Small intestine (tissue), 7 donors: ENCODE measurements at regions not wholly inside any gene's neighbourhood (a gene's known extent, or its start where the extent isn't known, plus 50 kb on each side); places are given as distances from the start of the nearest gene placed in this dataset.

Experiments
- DNase-seq, 2 donors: peaks; one replicate each; pipeline versions ENCODE4 v3.0.0 to v3.0.0-alpha.2; 2013
- FAIRE-seq: peaks from 2 replicates; lab custom pipeline; 2012; peaks lifted over from hg19 to GRCh38; lab: Jason Lieb, UNC
- H3K27ac ChIP-seq, 3 donors: one replicate each; pipeline ENCODE4 v1.5.1; 2013; ENCODE audit warnings: low read length in 2 of 3, mild to moderate bottlenecking in 2 of 3, control low read depth in 1 of 3, inconsistent platforms in 1 of 3, low read depth in 1 of 3, moderate library complexity in 1 of 3
- H3K27me3 ChIP-seq, 3 donors: one replicate each; pipeline ENCODE4 v1.6.1; 2013; ENCODE audit warnings: low read length in 3 of 3, inconsistent platforms in 1 of 3; ENCODE audit not compliant: control insufficient read depth in 3 of 3, insufficient read depth in 3 of 3
- H3K36me3 ChIP-seq, 3 donors: one replicate each; pipeline ENCODE4 v1.6.1; 2013; ENCODE audit warnings: low read length in 3 of 3, inconsistent platforms in 1 of 3, low read depth in 1 of 3, mild to moderate bottlenecking in 1 of 3, moderate library complexity in 1 of 3; ENCODE audit not compliant: control insufficient read depth in 3 of 3, insufficient read depth in 2 of 3
- H3K4me1 ChIP-seq, 3 donors: one replicate each; pipeline ENCODE4 v1.6.1; 2013; ENCODE audit warnings: low read length in 2 of 3, inconsistent platforms in 1 of 3, low read depth in 1 of 3, mild to moderate bottlenecking in 1 of 3, moderate library complexity in 1 of 3; ENCODE audit not compliant: control insufficient read depth in 3 of 3, insufficient read depth in 2 of 3
- H3K4me3 ChIP-seq, 3 donors: one replicate each; pipeline ENCODE4 v1.5.1; 2013; ENCODE audit warnings: low read length in 3 of 3, control low read depth in 1 of 3, inconsistent platforms in 1 of 3, low read depth in 1 of 3, mild to moderate bottlenecking in 1 of 3, moderate library complexity in 1 of 3
- H3K9me3 ChIP-seq, 2 donors: one replicate each; pipeline ENCODE4 v1.6.1; 2013; ENCODE audit warnings: low read depth in 1 of 2, low read length in 1 of 2; ENCODE audit not compliant: control insufficient read depth in 2 of 2, insufficient read depth in 1 of 2
- WGBS, 3 donors: extraction: QIAGEN DNeasy Blood & Tissue Kit; methylation state at CpG; one replicate each; pipeline ENCODE4 v1.1.7; 2013; 5-methylcytosine and 5-hydroxymethylcytosine counted together
- donor health status: healthy with polysubstance abuse.
- donor health status: control.
- donor health status: control.
- donor health status: Bipolar disorder and iron deficiency.
- donor health status: healthy.

DNA sequence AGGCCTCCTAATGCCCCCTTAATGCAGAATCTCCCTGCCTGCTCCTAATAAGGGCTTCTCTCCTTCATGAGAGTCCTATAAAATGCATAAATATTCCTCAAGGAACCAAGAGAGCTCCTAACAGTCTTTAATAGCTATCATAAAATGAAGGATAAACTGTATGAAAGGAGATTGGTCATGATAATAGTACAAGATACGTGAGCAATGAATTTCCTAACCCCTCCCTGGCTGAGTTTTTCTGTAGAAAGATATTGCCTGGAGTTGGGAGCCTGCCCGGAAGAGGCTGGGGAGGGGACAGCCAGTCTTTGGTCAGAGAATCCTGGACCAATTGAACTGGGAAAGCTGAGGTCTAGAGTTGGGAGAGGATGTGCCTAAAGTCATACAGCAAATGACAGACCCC is 321.9 kb upstream of the CDH5 start:
- H3K4me1 ChIP-seq, result no peaks in the 10 kb centered on the region
- whole genome bisulfite sequencing, 3 donors, result 32 to 64% (median 54%) methylated on average over 2 of the region's 2 CpGs
- H3K9me3 ChIP-seq, result no peaks in the 10 kb centered on the region
- no peak for DNase-seq
- FAIRE-seq, result no peak
- H3K4me3 ChIP-seq, result no peak overlapping the region
- H3K27ac ChIP-seq, result no peak overlapping the region
- H3K36me3 ChIP-seq, result no peaks in the 10 kb centered on the region
- no peaks in the 10 kb centered on the region for H3K27me3 ChIP-seq

DNA sequence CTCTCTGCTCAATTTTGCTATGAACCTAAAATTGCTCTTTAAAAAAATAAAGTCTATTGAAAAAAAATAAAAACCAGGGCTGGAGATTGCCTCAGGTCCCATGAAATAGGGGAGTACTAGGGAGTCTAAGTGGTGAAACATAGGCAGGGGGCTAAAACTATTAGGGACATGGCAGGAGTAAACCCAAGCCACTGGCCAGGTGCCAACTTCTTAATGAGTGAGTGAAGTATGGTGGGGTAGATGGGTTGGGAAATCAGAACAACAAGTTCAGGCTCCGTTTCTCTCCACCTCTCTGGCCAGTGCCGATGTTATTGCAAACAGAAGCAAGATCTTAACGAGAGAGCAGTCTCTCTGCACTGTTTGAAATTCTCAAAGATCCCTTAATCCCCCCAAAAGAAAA is 322.4 kb upstream of the CDH5 start:
- Histone ChIP-seq H3K4me1 (no peaks in the 10 kb centered on the region), H3K9me3 (no peaks in the 10 kb centered on the region), H3K27ac (no peak overlapping the region), H3K36me3 (no peaks in the 10 kb centered on the region), H3K27me3 (no peaks in the 10 kb centered on the region), H3K4me3 (no peak overlapping the region)
- 34 to 72% (median 52%) methylated on average over 3 of the region's 3 CpGs for WGBS, 3 donors
- no peak for DNase-seq
- FAIRE-seq, result no peak

DNA sequence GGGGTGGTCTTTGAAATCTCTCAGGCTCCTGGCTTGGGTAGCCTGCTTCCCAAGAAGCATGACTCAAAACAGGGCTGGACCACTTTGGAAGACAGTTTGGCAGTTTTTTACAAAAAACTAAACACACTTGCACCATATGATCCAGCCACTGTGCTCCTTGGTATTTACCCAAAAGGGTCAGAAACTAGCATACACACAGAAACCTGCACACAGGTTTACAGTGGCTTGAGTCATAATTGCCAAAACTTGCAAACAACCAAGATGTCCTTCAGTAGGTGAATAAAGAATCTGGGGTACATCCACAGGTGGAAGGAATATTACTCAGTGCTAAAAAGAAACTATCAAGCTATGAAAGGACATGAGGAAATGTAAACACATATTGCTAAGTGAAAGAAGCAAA is 323.2 kb upstream of the CDH5 start:
- no peaks in the 10 kb centered on the region for H3K36me3 ChIP-seq
- FAIRE-seq (no peak), DNase-seq (no peak)
- H3K27ac ChIP-seq, result no peak overlapping the region
- H3K27me3 ChIP-seq, result no peaks in the 10 kb centered on the region
- H3K4me3 ChIP-seq, result no peak overlapping the region
- H3K4me1 ChIP-seq, result no peaks in the 10 kb centered on the region
- H3K9me3 ChIP-seq, result no peaks in the 10 kb centered on the region

DNA sequence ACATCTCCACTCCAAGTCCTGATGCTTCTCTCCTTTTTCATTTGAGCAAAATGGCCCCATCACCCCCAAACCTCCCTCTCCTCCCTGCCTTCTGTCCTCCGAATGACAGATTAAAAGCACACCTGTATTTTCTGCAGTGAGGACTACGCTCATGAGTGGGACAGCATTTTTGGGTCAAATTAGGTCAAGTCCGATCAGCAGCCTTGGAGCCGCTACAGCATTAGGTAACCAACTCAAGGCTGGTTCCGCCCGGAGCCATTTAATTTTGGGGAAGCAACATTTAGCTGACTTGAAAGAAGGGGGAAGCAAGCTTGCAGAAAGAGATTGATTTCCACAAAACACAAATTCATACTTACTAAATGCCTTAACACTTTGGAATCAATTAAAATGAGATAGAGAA is 324.1 kb upstream of the CDH5 start:
- H3K9me3 ChIP-seq, result no peaks in the 10 kb centered on the region
- H3K36me3 ChIP-seq, result no peaks in the 10 kb centered on the region
- no peaks in the 10 kb centered on the region for H3K27me3 ChIP-seq
- WGBS, 3 donors, result 69 to 88% (median 85%) methylated on average over 6 of the region's 6 CpGs
- H3K4me3 ChIP-seq, result no peak overlapping the region
- DNase-seq (no peak), FAIRE-seq (no peak)
- H3K27ac ChIP-seq, result no peak overlapping the region
- H3K4me1 ChIP-seq, result no peaks in the 10 kb centered on the region

DNA sequence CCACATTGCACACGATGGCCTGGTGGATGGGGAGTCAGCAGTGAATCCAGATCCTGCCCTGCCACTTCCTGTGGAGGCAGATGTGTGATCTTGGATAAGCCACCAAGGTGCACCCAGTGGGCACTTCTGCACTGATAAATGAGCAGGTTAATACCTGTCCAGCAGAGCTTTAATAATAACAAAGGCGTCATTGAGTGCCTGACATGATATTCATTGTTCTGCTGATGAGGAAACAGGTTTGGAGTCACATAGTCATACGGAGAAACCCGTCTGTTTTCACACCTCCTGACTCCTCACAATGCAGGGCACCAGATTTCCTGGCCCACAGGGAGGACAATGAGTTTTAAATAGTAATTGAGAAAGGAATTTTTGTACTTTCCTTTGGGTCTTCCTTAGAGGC is 324.6 kb upstream of the CDH5 start:
- no peak overlapping the region for H3K27ac ChIP-seq
- FAIRE-seq (no peak), DNase-seq (no peak)
- H3K27me3 ChIP-seq, result no peaks in the 10 kb centered on the region
- no peak overlapping the region for H3K4me3 ChIP-seq
- 56 to 71% (median 59%) methylated on average over 4 of the region's 4 CpGs for WGBS, 3 donors
- H3K4me1 ChIP-seq, result no peaks in the 10 kb centered on the region
- no peaks in the 10 kb centered on the region for H3K9me3 ChIP-seq
- no peaks in the 10 kb centered on the region for H3K36me3 ChIP-seq

DNA sequence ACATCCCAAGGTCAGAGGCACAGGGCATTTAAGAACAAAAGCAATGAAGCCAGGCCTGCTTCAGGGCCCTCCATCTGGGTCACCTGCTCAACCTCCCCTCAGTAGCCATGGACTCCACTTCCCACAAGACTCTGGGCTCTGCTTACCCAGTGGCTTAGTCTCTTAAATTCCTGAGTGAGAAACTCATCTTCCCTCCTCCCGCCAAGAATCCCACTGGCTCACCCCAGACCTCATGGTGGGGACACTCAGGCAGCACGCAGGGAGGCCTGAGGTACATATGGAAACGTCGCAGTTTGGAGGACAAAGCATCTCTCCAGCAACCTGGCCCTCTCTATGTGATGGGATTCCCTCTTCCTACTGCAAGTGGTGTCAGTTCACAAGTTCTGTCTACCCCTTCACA is 326.7 kb upstream of the CDH5 start:
- 74 to 78% (median 77%) methylated on average over 4 of the region's 4 CpGs for WGBS, 3 donors
- no peak for FAIRE-seq

DNA sequence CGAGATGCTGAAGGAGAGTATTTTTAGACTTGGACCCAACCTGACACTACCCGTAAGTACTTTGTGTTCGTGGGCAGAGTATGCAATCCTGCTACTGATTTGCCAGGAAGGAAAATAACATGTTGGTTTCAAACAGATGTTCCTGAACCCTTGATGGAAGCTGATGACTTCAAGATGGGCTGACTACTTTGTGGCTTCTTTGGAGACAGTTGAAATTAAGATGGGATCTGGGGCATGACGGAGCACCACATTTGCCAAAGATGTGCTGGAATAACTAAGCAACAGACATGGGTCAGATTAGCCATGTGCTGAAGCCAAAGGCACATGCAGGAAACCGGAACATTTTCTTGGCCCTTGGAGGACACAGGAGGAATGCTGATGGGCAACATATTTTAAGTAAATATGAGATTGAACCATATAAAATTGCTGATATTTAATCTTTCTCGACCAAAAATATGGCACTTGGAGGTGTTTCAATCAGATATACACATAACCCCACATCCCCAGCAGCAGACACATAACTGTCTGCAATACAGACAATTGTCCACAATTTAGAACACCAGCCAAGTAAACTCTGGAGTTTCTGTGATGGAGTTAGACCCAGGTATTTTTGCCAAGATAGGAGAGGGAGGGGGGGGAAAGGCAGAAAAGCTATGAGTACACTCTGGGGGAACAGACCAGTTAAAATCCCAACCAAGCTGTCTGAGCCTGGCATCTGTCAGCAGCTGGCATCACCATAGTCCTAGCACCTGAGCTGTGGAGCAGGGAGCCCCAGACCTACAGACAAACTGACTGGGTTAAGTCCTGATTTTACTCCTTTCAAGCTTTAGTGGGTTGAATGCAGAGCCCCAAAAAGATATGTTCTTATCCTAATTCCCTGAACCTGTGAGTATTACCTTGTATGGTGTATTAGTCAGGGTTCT is 329.4 kb upstream of the CDH5 start:
- no peak overlapping the region for H3K4me3 ChIP-seq
- H3K27ac ChIP-seq, result no peak overlapping the region
- no peak for DNase-seq
- H3K27me3 ChIP-seq, result no peaks in the 10 kb centered on the region
- H3K36me3 ChIP-seq, result no peaks in the 10 kb centered on the region
- no peaks in the 10 kb centered on the region for H3K4me1 ChIP-seq
- FAIRE-seq, result no peak
- no peaks in the 10 kb centered on the region for H3K9me3 ChIP-seq
- 54 to 63% (median 57%) methylated on average over 6 of the region's 6 CpGs for WGBS, 3 donors

More for the DNA sequence above, 326.7 kb upstream of the CDH5 start:
- H3K4me1 ChIP-seq, result no peaks in the 10 kb centered on the region
- no peaks in the 10 kb centered on the region for H3K36me3 ChIP-seq
- H3K9me3 ChIP-seq, result no peaks in the 10 kb centered on the region
- H3K27me3 ChIP-seq, result no peaks in the 10 kb centered on the region
- H3K27ac ChIP-seq, result no peak overlapping the region
- H3K4me3 ChIP-seq, result no peak overlapping the region
- no peak for DNase-seq

DNA sequence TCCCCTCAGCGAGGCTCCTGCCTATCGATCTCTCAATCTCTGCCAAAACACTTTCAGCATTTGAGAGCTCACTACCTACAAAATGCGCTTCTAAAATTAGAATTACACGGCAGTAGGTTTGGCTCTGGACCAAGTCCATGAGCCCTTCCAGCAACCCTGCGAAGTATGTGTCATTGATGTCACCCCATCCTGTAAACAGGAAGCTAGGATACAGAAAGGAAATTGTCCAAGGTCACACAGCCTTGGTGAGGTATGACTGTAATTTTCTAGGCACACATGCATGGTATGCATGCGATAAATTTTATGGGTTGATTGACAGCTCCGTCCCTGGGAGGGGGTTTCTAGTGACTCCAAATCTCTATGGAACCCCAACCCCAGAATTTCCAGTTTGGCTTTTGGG is 330.3 kb upstream of the CDH5 start:
- Histone ChIP-seq H3K4me1 (no peaks in the 10 kb centered on the region), H3K27ac (no peak overlapping the region), H3K36me3 (no peaks in the 10 kb centered on the region), H3K9me3 (no peaks in the 10 kb centered on the region), H3K4me3 (no peak overlapping the region), H3K27me3 (no peaks in the 10 kb centered on the region)
- no peak for FAIRE-seq
- WGBS, 3 donors, result 67 to 83% (median 78%) methylated on average over 7 of the region's 7 CpGs
- no peak for DNase-seq

DNA sequence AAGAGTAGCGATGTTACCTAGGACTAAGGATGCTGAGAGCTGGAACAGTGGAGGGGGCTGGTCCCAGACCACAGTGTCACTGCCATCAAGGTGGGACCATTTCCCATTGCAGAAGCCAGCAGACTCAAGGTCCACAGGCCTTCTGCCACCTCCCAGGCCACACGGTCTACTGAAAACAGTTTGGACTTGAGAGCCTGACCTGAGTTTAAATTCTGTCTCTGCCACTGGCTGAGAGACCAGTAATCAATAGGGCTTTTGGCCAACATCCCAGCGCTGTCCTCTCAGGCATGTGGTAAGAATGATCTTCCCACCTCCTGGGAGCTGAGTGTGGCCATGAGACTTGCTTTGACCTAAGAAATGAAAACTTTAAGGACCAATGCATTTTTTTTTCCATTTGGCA is 331.4 kb upstream of the CDH5 start:
- WGBS, 3 donors, result 78 to 89% (median 83%) methylated on average over 3 of the region's 3 CpGs
- FAIRE-seq (no peak), DNase-seq (no peak)
- Histone ChIP-seq H3K27me3 (no peaks in the 10 kb centered on the region), H3K4me3 (no peak overlapping the region), H3K9me3 (no peaks in the 10 kb centered on the region), H3K36me3 (no peaks in the 10 kb centered on the region), H3K27ac (no peak overlapping the region), H3K4me1 (no peaks in the 10 kb centered on the region)
